ENCODE measurements at regions not wholly inside any gene's neighbourhood (a gene's known extent, or its start where the extent isn't known, plus 50 kb on each side); places are given as distances from the start of the nearest gene placed in this dataset.

GRCh38 chr1:192943108-192943507, 116.1 kb downstream of the UCHL5 start:
- no peak for DNase-seq (ENCODE audit: extremely low read depth, low read depth, low spot score)

- DNase-seq (ENCODE audit: extremely low read depth, low read depth, low spot score): no peak
Measured at GRCh38 chr1:192943522-192943921, 115.6 kb downstream of the UCHL5 start.

GRCh38 chr1:192945390-192946130, 113.6 kb downstream of the UCHL5 start:
- no peak for DNase-seq (ENCODE audit: extremely low read depth, low read depth, low spot score)

GRCh38 chr1:192949783-192950182, 109.4 kb downstream of the UCHL5 start:
- DNase-seq (ENCODE audit: extremely low read depth, low read depth, low spot score): no peak

GRCh38 chr1:192950926-192951325, 108.2 kb downstream of the UCHL5 start:
- no peak for DNase-seq (ENCODE audit: extremely low read depth, low read depth, low spot score)

GRCh38 chr1:192951691-192952460, 107.3 kb downstream of the UCHL5 start:
- peak; percentile 80 for DNase-seq (ENCODE audit: extremely low read depth, low read depth, low spot score)

- no peak for DNase-seq (ENCODE audit: extremely low read depth, low read depth, low spot score)
Measured at GRCh38 chr1:192952646-192953045, 106.5 kb downstream of the UCHL5 start.

GRCh38 chr1:192954705-192955265, 104.4 kb downstream of the UCHL5 start:
- no peak for DNase-seq (ENCODE audit: extremely low read depth, low read depth, low spot score)

- DNase-seq (ENCODE audit: extremely low read depth, low read depth, low spot score): no peak
Measured at GRCh38 chr1:192958350-192958749, 100.8 kb downstream of the UCHL5 start.

- DNase-seq (ENCODE audit: extremely low read depth, low read depth, low spot score): no peak
Measured at GRCh38 chr1:192958871-192959270, 100.3 kb downstream of the UCHL5 start.

- no peak for DNase-seq (ENCODE audit: extremely low read depth, low read depth, low spot score)
Measured at GRCh38 chr1:192959657-192960186, 99.4 kb downstream of the UCHL5 start.

All from glomerular endothelial cell (primary cell).